ENCODE measurements at regions not wholly inside any gene's neighbourhood (a gene's known extent, or its start where the extent isn't known, plus 50 kb on each side); places are given as distances from the start of the nearest gene placed in this dataset.

DNA sequence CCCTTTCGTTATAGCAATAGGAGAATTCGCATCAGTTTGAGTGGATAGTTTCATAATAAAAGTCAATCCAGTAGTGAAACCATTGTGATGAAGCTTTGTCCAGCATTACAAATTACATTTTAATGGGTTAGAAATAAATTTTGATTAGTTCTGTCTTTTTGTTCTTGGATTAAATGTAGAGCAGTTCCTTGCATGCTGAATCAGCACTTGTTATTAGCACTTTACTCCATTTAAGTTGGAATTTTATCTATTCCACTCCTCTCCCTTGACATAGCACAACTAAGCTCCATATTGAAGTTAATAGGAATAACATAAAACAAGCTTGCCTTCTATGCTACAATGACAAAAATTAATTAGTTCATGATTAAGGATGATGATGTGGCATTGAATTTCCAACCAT, 624.1 kb downstream of the CCDC85A start:
- Histone ChIP-seq H3K27ac (ENCODE audit: low read length) (no peak overlapping the region), H3K36me3 (ENCODE audit: control insufficient read depth, insufficient read depth, low read length) (no peaks in the 10 kb centered on the region), H3K4me3 (ENCODE audit: low read depth in 2 of 2, low read length in 2 of 2) (no peak overlapping the region), H3K27me3 (ENCODE audit: control insufficient read depth, insufficient read depth, low read length) (no peaks in the 10 kb centered on the region), H3K4me1 (ENCODE audit: control insufficient read depth, insufficient read depth, low read length) (no peaks in the 10 kb centered on the region), H3K9me3 (ENCODE audit: control insufficient read depth, insufficient read depth, low read depth, low read length) (no peaks in the 10 kb centered on the region)
- BruUV-seq (replicated peaks), result no TSS peak
- DNase-seq (ENCODE audit: low read depth, low spot score) (no peak), ATAC-seq (no peak)
- CTCF ChIA-PET, result no interaction called here
- intact Hi-C loops (cut with micrococcal nuclease; ENCODE audit: unreplicated experiment), result no loop called here
- in situ Hi-C loops (cut with HindIII; ENCODE audit: low pct_unique_long_range_greater_than_20kb, low sequenced_read_pairs), result no loop called here
- TF ChIP-seq, protein P1, sequence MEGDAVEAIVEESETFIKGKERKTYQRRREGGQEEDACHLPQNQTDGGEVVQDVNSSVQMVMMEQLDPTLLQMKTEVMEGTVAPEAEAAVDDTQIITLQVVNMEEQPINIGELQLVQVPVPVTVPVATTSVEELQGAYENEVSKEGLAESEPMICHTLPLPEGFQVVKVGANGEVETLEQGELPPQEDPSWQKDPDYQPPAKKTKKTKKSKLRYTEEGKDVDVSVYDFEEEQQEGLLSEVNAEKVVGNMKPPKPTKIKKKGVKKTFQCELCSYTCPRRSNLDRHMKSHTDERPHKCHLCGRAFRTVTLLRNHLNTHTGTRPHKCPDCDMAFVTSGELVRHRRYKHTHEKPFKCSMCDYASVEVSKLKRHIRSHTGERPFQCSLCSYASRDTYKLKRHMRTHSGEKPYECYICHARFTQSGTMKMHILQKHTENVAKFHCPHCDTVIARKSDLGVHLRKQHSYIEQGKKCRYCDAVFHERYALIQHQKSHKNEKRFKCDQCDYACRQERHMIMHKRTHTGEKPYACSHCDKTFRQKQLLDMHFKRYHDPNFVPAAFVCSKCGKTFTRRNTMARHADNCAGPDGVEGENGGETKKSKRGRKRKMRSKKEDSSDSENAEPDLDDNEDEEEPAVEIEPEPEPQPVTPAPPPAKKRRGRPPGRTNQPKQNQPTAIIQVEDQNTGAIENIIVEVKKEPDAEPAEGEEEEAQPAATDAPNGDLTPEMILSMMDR (IDR thresholded peaks at IDR 0.05), result no peak
- no peak for TF ChIP-seq TCF7L2 (IDR thresholded peaks at IDR 0.05; ENCODE audit: low read depth, low read length)
- TF ChIP-seq SIN3A (IDR thresholded peaks at IDR 0.05; ENCODE audit: borderline replicate concordance, insufficient read depth, low read depth, low read length), result no peak
- TF ChIP-seq, protein P2, sequence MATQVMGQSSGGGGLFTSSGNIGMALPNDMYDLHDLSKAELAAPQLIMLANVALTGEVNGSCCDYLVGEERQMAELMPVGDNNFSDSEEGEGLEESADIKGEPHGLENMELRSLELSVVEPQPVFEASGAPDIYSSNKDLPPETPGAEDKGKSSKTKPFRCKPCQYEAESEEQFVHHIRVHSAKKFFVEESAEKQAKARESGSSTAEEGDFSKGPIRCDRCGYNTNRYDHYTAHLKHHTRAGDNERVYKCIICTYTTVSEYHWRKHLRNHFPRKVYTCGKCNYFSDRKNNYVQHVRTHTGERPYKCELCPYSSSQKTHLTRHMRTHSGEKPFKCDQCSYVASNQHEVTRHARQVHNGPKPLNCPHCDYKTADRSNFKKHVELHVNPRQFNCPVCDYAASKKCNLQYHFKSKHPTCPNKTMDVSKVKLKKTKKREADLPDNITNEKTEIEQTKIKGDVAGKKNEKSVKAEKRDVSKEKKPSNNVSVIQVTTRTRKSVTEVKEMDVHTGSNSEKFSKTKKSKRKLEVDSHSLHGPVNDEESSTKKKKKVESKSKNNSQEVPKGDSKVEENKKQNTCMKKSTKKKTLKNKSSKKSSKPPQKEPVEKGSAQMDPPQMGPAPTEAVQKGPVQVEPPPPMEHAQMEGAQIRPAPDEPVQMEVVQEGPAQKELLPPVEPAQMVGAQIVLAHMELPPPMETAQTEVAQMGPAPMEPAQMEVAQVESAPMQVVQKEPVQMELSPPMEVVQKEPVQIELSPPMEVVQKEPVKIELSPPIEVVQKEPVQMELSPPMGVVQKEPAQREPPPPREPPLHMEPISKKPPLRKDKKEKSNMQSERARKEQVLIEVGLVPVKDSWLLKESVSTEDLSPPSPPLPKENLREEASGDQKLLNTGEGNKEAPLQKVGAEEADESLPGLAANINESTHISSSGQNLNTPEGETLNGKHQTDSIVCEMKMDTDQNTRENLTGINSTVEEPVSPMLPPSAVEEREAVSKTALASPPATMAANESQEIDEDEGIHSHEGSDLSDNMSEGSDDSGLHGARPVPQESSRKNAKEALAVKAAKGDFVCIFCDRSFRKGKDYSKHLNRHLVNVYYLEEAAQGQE (IDR thresholded peaks at IDR 0.05; ENCODE audit: insufficient read depth in 1 of 2, low read depth in 2 of 2, low read length in 1 of 2), result no peak
- TF ChIP-seq POLR2AphosphoS5 (IDR thresholded peaks at IDR 0.05; ENCODE audit: low read depth, low read length), result no peak
- POLR2A ChIA-PET, result no interaction called here

DNA sequence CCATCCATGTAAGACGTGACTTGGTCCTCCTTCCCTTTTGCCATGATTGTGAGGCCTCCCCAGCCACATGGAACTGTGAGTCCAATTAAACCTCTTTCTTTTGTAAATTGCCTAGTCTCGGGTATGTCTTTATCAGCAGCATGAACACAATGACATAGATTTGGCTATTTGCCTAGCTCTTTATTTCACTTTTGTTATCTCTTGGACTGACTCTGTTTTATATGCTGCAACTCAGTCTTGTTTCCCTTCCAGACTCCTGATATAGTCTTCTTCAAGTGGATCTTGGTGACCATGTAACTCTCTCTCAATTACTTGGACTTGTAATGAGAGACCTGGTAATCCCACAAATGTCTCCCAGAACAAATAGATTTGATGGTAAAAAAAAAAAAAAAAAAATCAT, 627.6 kb downstream of the CCDC85A start:
- intact Hi-C loops (cut with micrococcal nuclease; ENCODE audit: unreplicated experiment) (no loop called here), in situ Hi-C loops (cut with HindIII; ENCODE audit: low pct_unique_long_range_greater_than_20kb, low sequenced_read_pairs) (no loop called here)
- H3K27me3 ChIP-seq (ENCODE audit: control insufficient read depth, insufficient read depth, low read length), result no peaks in the 10 kb centered on the region
- ATAC-seq (no peak), DNase-seq (ENCODE audit: low read depth, low spot score) (no peak)
- no peaks in the 10 kb centered on the region for H3K9me3 ChIP-seq (ENCODE audit: control insufficient read depth, insufficient read depth, low read depth, low read length)
- BruUV-seq (replicated peaks), result no TSS peak
- CTCF ChIA-PET, result no interaction called here
- POLR2A ChIA-PET, result no interaction called here
- no peak for TF ChIP-seq SIN3A (IDR thresholded peaks at IDR 0.05; ENCODE audit: borderline replicate concordance, insufficient read depth, low read depth, low read length)
- TF ChIP-seq POLR2AphosphoS5 (IDR thresholded peaks at IDR 0.05; ENCODE audit: low read depth, low read length), result no peak
- no peak for TF ChIP-seq TCF7L2 (IDR thresholded peaks at IDR 0.05; ENCODE audit: low read depth, low read length)
- TF ChIP-seq, protein P1 (IDR thresholded peaks at IDR 0.05), result no peak
- TF ChIP-seq, protein P2 (IDR thresholded peaks at IDR 0.05; ENCODE audit: insufficient read depth in 1 of 2, low read depth in 2 of 2, low read length in 1 of 2), result no peak
- H3K27ac ChIP-seq (ENCODE audit: low read length), result no peak overlapping the region
- no peaks in the 10 kb centered on the region for H3K4me1 ChIP-seq (ENCODE audit: control insufficient read depth, insufficient read depth, low read length)
- no peak overlapping the region for H3K4me3 ChIP-seq (ENCODE audit: low read depth in 2 of 2, low read length in 2 of 2)
- H3K36me3 ChIP-seq (ENCODE audit: control insufficient read depth, insufficient read depth, low read length), result no peaks in the 10 kb centered on the region

Measured in Panc1 (cell line).